Vagina (tissue), 2 donors: ENCODE measurements at regions not wholly inside any gene's neighbourhood (a gene's known extent, or its start where the extent isn't known, plus 50 kb on each side); places are given as distances from the start of the nearest gene placed in this dataset.

Experiments used
- DNase-seq, 2 donors: peaks; one replicate each; pipeline ENCODE4 v3.0.0-alpha.2; 2017; ENCODE audit errors: extremely low spot score in 2 of 2
- H3K27ac ChIP-seq: fragments of 200-600 bp; sonication (generic); one replicate; pipeline ENCODE4 v1.5.1; 2019
- H3K27me3 ChIP-seq: fragments of 200-600 bp; sonication (generic); one replicate; pipeline ENCODE4 v1.5.1; 2019
- H3K36me3 ChIP-seq, 2 donors: fragments of 200-600 bp; sonication (generic); one replicate each; pipeline ENCODE4 v1.5.1; 2017 to 2019
- H3K4me1 ChIP-seq: fragments of 200-600 bp; sonication (generic); one replicate; pipeline ENCODE4 v1.5.1; 2019
- H3K4me3 ChIP-seq, 2 donors: fragments of 200-600 bp; sonication (generic); 1 replicate in 1 of 2; 2 replicates in 1 of 2; pipeline ENCODE4 v1.5.1; 2016 to 2019
- H3K9me3 ChIP-seq: fragments of 200-600 bp; sonication (generic); one replicate; pipeline ENCODE4 v1.5.1; 2019
- POLR2A ChIP-seq, 2 donors: fragments of 450-650 bp; IDR thresholded peaks; one replicate each; pipeline ENCODE4 v1.6.1; 2017; ENCODE audit warnings: antibody characterized with exemption in 2 of 2, mild to moderate bottlenecking in 2 of 2, moderate library complexity in 2 of 2
- POLR2AphosphoS5 ChIP-seq, 2 donors: sonication (generic); formaldehyde crosslinking; IDR thresholded peaks; one replicate each; pipeline ENCODE4 v1.9.0; 2017; ENCODE audit warnings: antibody characterized with exemption in 2 of 2, mild to moderate bottlenecking in 2 of 2, low read depth in 1 of 2; ENCODE audit not compliant: insufficient read depth in 1 of 2
- intact Hi-C: fragments of 100-400 bp; cut with DNase I; formaldehyde crosslinking; loops from one replicate; pipeline ENCODE4 v1.15.1; 2023
- TF ChIP-seq, protein P1 (sequence below), 3 experiments: fragments of 450-650 bp in 2 of 3; fragments of 200-600 bp in 1 of 3; sonication (generic) in 1 of 3; IDR thresholded peaks; one replicate each; pipeline ENCODE4 v1.5.1; 2017 to 2019; ENCODE audit warnings: antibody characterized with exemption in 3 of 3, mild to moderate bottlenecking in 2 of 3, moderate library complexity in 2 of 3

DNA sequence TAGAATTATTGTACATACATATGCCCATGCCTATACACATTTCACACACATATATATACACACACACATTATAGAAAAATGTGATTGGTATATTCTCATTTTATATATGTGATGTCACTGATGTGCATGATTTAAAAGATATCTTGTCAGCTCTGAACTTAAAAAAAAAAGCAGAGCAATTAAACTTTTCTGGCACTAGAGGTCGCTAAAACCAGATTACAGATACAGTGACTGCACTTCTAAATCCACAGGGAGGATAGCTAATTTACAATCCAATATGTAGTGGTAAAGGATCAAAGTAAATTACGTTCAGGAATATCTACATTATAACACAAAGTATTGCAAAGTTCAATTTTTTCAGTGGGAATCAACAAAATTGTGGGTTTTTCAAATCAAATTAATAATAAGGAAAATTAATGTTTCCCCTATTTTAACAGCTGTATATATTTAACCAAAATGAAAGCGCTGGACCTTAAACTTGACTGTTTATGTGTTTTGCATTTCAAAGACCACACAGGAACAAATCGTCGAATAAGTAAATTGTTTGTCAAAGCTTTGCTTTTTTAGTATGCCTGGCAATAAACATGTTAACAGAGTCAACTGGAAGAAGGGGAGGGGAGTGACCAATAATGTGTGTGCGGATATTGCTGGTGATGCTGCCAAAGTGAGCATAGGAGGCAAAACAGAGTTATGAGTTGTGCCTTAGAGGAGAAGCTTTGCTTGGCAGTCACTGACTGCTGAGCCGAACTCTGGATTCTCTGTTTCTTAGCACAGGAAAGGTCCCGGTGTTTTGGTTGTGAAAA lies 1201.4 kb upstream of the C9orf72 start:
- Histone ChIP-seq H3K27me3 (no peaks in the 10 kb centered on the region), H3K27ac (no peak overlapping the region), H3K36me3 (no peaks in the 10 kb centered on the region), H3K4me1 (no peaks in the 10 kb centered on the region), H3K9me3 (no peaks in the 10 kb centered on the region), H3K4me3 (no peak overlapping the region)
- TF ChIP-seq POLR2AphosphoS5 (IDR thresholded peaks at IDR 0.05; ENCODE audit: insufficient read depth in 1 of 2, low read depth in 1 of 2): no peak
- no peak for TF ChIP-seq POLR2A (IDR thresholded peaks at IDR 0.05)
- TF ChIP-seq, protein P1, sequence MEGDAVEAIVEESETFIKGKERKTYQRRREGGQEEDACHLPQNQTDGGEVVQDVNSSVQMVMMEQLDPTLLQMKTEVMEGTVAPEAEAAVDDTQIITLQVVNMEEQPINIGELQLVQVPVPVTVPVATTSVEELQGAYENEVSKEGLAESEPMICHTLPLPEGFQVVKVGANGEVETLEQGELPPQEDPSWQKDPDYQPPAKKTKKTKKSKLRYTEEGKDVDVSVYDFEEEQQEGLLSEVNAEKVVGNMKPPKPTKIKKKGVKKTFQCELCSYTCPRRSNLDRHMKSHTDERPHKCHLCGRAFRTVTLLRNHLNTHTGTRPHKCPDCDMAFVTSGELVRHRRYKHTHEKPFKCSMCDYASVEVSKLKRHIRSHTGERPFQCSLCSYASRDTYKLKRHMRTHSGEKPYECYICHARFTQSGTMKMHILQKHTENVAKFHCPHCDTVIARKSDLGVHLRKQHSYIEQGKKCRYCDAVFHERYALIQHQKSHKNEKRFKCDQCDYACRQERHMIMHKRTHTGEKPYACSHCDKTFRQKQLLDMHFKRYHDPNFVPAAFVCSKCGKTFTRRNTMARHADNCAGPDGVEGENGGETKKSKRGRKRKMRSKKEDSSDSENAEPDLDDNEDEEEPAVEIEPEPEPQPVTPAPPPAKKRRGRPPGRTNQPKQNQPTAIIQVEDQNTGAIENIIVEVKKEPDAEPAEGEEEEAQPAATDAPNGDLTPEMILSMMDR (IDR thresholded peaks at IDR 0.05): peak in 1 of 3 experiments; percentile 22
- intact Hi-C loops: no loop called here
- no peak for DNase-seq

DNA sequence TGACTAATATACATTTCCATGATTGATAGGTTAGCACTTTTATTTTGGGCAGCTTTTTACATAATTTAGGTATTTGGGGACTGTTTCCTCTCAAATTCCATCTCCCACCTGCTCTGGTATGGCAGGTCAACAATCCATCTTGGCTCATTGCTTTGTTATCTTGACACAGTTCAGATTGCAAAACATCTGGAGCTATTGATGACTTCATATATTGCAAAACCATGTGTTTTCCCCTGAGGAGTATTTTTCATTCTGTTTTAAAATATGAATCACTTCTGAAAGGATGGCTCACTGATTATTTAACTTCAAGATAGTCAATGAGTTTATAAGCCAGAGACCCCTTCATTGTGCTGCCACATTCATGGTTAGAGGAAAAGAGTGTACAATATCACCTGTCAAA lies 1206.0 kb upstream of the C9orf72 start:
- Histone ChIP-seq H3K27me3 (no peaks in the 10 kb centered on the region), H3K36me3 (no peaks in the 10 kb centered on the region), H3K27ac (no peak overlapping the region), H3K9me3 (no peaks in the 10 kb centered on the region), H3K4me1 (no peaks in the 10 kb centered on the region), H3K4me3 (no peak overlapping the region)
- intact Hi-C loops: no loop called here
- TF ChIP-seq POLR2AphosphoS5 (IDR thresholded peaks at IDR 0.05; ENCODE audit: insufficient read depth in 1 of 2, low read depth in 1 of 2) (no peak), POLR2A (IDR thresholded peaks at IDR 0.05) (no peak)
- TF ChIP-seq, protein P1 (IDR thresholded peaks at IDR 0.05): no peak
- no peak for DNase-seq

DNA sequence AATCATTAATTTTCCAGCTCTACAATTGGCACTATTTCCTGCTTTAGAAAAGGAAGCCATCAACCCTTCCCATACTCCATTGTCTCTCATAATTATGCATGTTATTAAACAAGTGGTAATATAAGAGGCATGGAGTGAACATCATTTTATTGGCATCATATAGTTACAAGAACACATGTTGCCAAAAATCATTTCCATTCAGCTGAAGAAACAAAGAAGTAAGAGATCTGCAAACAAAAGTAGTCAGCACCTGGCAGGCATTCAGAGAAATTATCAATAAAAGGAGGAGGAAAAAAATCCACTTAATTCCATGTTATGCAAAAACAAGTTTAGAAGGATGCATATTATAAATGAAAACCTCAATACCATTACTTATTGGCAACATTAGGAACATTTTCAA lies 1208.2 kb upstream of the C9orf72 start:
- H3K9me3 ChIP-seq: no peaks in the 10 kb centered on the region
- TF ChIP-seq POLR2AphosphoS5 (IDR thresholded peaks at IDR 0.05; ENCODE audit: insufficient read depth in 1 of 2, low read depth in 1 of 2): no peak
- TF ChIP-seq, protein P1 (IDR thresholded peaks at IDR 0.05): no peak
- no peak for TF ChIP-seq POLR2A (IDR thresholded peaks at IDR 0.05)
- H3K36me3 ChIP-seq: no peaks in the 10 kb centered on the region
- no peaks in the 10 kb centered on the region for H3K27me3 ChIP-seq
- DNase-seq: no peak
- no peak overlapping the region for H3K4me3 ChIP-seq
- no peak overlapping the region for H3K27ac ChIP-seq
- intact Hi-C loops: no loop called here
- no peaks in the 10 kb centered on the region for H3K4me1 ChIP-seq

DNA sequence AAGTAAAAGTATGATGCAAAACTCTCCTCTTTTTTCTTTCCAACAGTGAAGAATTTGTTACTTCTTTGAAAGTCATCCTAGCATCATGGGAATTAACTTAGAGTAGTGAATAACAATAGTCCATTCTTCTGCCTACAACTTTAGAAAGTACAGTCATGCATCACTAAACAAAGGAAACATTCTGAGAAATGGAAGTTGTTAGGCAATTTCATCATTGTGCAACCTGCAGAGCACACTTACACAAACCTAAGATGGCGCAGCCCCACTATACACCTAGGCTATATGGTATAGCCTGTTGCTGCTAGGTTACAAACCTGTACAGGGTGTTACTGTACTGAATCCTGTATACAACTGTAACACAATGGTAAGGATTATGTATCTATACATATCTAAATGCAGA lies 1209.3 kb upstream of the C9orf72 start:
- H3K9me3 ChIP-seq: no peaks in the 10 kb centered on the region
- H3K4me3 ChIP-seq: no peak overlapping the region
- intact Hi-C loops: no loop called here
- no peak for DNase-seq
- TF ChIP-seq POLR2AphosphoS5 (IDR thresholded peaks at IDR 0.05; ENCODE audit: insufficient read depth in 1 of 2, low read depth in 1 of 2) (no peak), POLR2A (IDR thresholded peaks at IDR 0.05) (no peak)
- TF ChIP-seq, protein P1 (IDR thresholded peaks at IDR 0.05): no peak
- no peak overlapping the region for H3K27ac ChIP-seq
- no peaks in the 10 kb centered on the region for H3K4me1 ChIP-seq
- no peaks in the 10 kb centered on the region for H3K36me3 ChIP-seq
- H3K27me3 ChIP-seq: no peaks in the 10 kb centered on the region

DNA sequence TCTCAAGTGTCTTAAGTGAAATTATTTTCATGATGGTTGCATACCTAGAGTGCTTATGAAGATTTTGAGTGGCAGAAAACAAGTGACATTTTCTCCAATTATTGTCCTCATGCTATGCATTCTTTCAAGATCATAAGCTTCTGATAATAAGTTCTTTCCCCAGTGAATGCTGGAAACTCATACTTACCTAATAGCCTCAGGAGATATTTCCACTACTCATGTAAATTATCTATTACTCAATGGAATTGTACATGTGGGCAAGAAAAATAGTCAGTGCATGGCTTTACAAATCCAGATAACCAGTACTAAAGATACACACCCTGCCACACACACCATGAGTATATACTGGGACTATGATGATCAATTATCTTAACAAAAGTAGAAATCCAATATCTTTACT lies 1219.4 kb upstream of the C9orf72 start:
- intact Hi-C loops: no loop called here
- Histone ChIP-seq H3K4me3 (no peak overlapping the region), H3K4me1 (no peaks in the 10 kb centered on the region), H3K27me3 (no peaks in the 10 kb centered on the region), H3K9me3 (no peaks in the 10 kb centered on the region), H3K27ac (no peak overlapping the region), H3K36me3 (no peaks in the 10 kb centered on the region)
- no peak for DNase-seq
- TF ChIP-seq, protein P1 (IDR thresholded peaks at IDR 0.05): no peak
- no peak for TF ChIP-seq POLR2A (IDR thresholded peaks at IDR 0.05)
